Activated CD8-positive, alpha-beta memory T cell treated with anti-CD3 and anti-CD28 coated beads for 24 hours (primary cell): ENCODE measurements at regions not wholly inside any gene's neighbourhood (a gene's known extent, or its start where the extent isn't known, plus 50 kb on each side); places are given as distances from the start of the nearest gene placed in this dataset.

ENCODE experiments used
- DNase-seq: peaks from one replicate; pipeline ENCODE4 v3.0.0-alpha.2; 2020

- DNase-seq = no peak
These were observed 268.3 kb downstream of the VAPA start for GRCh38 chr18:10182009-10182624.

- no peak for DNase-seq
These were observed 269.7 kb upstream of the APCDD1 start for GRCh38 chr18:10184776-10185175.

GRCh38 chr18:10188971-10189810, 265.2 kb upstream of the APCDD1 start:
- DNase-seq = no peak

GRCh38 chr18:10190564-10190963, 263.9 kb upstream of the APCDD1 start:
- DNase-seq = no peak

- no peak for DNase-seq
These were observed 261.0 kb upstream of the APCDD1 start for GRCh38 chr18:10193444-10193843.

GRCh38 chr18:10194592-10194991, 259.8 kb upstream of the APCDD1 start:
- no peak for DNase-seq

GRCh38 chr18:10195529-10195928, 258.9 kb upstream of the APCDD1 start:
- no peak for DNase-seq

- DNase-seq = no peak
These were observed 257.3 kb upstream of the APCDD1 start for GRCh38 chr18:10197097-10197496.

GRCh38 chr18:10201226-10201625, 253.2 kb upstream of the APCDD1 start:
- no peak for DNase-seq

GRCh38 chr18:10201659-10202058, 252.8 kb upstream of the APCDD1 start:
- no peak for DNase-seq

GRCh38 chr18:10202845-10203321, 251.6 kb upstream of the APCDD1 start:
- no peak for DNase-seq

- no peak for DNase-seq
These were observed 249.3 kb upstream of the APCDD1 start for GRCh38 chr18:10205151-10205550.

- DNase-seq = no peak
These were observed 246.6 kb upstream of the APCDD1 start for GRCh38 chr18:10207682-10208345.

GRCh38 chr18:10209302-10209701, 245.1 kb upstream of the APCDD1 start:
- DNase-seq = no peak

GRCh38 chr18:10210057-10210633, 244.3 kb upstream of the APCDD1 start:
- DNase-seq = no peak

GRCh38 chr18:10213526-10213925, 240.9 kb upstream of the APCDD1 start:
- no peak for DNase-seq

GRCh38 chr18:10215446-10215845, 239.0 kb upstream of the APCDD1 start:
- DNase-seq = no peak

GRCh38 chr18:10216791-10217190, 237.6 kb upstream of the APCDD1 start:
- DNase-seq = no peak

GRCh38 chr18:10217211-10217610, 237.2 kb upstream of the APCDD1 start:
- DNase-seq = no peak

GRCh38 chr18:10225300-10225699, 229.1 kb upstream of the APCDD1 start:
- DNase-seq = no peak

- no peak for DNase-seq
These were observed 227.5 kb upstream of the APCDD1 start for GRCh38 chr18:10226971-10227370.

GRCh38 chr18:10228326-10228725, 226.1 kb upstream of the APCDD1 start:
- no peak for DNase-seq

GRCh38 chr18:10229458-10229857, 225.0 kb upstream of the APCDD1 start:
- DNase-seq = no peak

GRCh38 chr18:10230072-10230471, 224.4 kb upstream of the APCDD1 start:
- no peak for DNase-seq
